GM19043 (cell line): ENCODE measurements at regions not wholly inside any gene's neighbourhood (a gene's known extent, or its start where the extent isn't known, plus 50 kb on each side); places are given as distances from the start of the nearest gene placed in this dataset.
"Not testable (repeated sequence)": the region's sequence is repeated elsewhere in the genome, so short reads cannot be mapped to it uniquely, and the experiment has no call there.

Source experiments
- ATAC-seq: cut with Tn5 transposase; IDR thresholded peaks from one replicate; pipeline ENCODE4 v1.9.1; 2021; ENCODE audit warnings: low read depth; ENCODE audit not compliant: unreplicated experiment

DNA sequence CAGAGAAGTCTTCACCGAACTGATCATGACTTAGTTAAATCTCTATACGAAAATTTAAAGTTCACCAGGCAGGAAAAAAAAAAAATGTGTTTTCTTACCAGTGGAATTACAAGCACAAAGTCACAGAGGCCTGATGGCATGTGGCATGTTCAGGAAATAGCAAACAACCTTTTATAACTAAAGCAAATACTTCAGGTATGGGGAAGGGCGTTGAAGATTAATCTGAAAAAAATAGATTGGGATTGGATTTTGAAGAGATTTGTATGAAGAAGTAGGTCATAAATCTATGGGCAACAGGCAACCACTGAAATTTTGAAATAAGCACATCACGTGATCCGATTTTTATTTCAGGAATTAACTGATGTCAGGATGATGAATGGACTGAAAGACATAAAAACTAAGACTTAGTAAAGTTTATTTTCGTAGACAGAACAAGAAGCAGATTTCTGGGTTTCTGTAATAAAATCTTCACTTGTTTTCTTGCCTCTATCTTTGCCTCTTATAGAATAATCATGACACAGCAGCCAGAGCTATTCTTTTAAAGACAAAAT, 295.9 kb upstream of the ADGRL4 start:
- no peak for ATAC-seq

DNA sequence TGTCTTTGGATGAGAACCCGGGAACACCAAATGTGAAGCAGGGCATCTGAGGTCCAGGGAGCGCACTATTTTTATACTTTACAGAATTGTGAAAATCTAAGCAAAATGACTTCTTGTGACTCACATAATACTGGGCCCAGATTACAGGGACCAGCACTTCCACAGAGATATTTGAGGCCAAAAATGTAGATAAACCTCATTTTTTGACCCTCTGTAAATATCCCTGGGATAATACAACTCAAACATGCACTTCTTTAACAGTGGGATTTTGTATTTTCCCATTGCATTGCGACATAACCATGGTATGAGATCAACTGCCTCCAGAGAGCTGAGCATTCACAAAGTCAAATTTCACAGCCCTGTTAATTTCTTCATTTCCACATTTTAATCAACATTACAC, 289.4 kb upstream of the ADGRL4 start:
- ATAC-seq: no peak

DNA sequence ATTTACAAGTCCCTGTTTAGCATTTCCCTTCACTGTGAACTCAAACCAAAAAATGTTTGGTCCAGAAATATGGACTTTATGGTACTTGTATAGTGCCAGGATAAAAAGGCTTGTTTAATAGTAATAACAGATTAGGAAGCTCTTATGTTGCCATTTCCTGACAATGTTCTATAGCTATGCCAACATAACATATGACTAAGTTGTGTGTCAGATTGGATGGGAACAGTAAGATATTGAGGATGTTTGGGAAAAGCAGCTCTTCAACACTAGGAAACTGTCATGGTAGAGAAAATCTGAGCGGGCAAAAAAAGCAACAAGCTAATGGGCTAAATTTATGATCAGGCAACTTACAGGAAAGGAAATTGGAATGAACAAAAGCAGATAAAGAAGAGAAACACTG, 287.1 kb upstream of the ADGRL4 start:
- ATAC-seq: no peak

DNA sequence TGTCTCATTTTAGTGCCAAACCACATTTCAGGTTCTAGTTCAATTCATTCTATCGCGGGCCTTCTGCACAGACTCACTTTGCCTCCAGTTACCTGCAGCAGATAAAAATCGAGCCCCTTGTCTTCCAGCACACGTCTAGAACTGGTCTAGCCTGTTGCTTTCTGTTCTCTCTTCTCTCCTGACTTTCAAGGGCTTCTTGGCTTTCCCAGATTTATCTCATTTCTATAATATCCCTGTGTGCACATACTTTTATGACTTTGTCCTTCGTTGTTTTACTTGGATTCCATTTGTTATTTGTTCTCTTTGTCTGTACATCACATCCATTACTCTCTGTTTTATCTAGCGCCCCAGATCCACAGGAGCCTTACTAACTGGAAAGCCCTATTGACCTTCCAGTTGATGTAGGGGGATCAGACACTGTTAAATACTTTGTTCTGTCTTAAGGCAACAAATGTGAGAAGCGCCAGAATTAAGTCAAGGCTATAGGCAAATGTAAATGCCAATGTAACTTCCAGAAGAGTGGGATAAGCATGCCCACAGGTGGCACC, 284.5 kb upstream of the ADGRL4 start:
- no peak for ATAC-seq

DNA sequence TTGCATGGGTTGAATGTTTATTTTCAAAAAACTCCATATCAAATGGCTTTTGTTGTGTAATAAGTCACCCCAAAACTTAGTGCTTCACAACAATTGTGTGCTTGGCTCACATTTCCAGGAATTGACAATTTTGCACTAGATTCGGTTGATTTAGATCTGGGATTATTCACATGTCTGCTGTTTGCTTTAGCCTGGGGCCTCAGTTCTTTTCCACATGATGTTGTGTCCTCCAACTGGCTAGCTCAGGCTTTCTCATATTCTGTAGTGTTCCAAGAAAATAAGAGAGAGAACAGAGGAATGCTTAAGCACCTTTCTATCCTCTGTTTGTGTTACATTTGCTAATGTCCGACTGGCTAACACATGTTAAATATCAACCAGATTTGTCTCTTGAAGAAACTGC, 281.5 kb upstream of the ADGRL4 start:
- ATAC-seq: no peak

DNA sequence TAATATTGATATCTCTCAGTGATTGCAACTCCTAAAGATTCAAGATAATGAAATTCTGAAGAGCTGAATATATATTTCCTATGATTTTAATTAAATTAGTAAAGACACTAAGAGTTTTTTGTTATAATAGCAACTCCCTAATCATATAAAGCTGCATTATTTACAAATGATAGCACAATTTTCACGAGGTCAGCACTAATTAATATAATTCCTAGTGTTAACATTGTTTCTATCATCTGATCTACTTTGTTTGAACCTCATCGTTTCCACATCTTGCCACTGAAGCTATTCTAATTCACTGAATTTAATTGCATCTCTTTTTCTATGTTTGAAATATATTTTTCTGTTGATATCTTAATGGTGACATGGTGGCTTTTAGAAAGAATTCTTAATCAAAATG, 279.1 kb upstream of the ADGRL4 start:
- no peak for ATAC-seq

DNA sequence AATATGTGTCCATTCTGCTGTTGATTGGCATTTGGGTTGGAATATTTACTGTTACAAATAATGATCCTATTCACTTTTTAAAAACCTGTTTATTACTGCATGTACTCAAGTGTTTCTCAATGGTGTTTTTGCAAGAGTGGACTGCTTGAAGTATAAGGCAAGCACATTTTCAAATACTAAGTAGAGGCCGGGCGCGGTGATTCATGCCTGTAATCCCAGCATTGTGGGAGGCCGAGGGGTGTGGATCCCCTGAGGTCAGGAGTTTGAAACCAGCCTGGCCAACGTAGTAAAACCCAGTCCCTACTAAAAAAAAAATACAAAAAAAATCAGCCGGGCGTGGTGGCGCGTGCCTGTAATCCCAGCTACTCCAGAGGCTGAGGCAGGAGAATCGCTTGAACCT, 276.9 kb upstream of the ADGRL4 start:
- no peak for ATAC-seq

DNA sequence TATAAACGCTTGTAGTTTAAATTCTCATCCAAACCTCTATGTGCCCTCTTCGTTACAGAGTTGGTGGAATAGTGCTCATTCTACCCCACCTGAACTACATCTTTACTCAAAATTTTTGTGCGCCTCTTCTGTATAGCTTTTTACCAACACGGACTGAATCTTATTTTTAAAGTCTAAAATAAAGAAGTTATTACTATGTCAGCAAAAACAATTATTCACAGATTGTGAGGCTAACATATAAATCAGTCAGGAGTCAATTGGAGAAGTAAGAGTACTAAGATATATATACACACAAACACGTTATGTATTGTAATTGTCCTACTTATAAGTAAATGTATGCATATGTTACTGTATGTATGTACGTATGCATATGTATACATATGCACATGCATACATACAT, 274.9 kb upstream of the ADGRL4 start:
- no peak for ATAC-seq

DNA sequence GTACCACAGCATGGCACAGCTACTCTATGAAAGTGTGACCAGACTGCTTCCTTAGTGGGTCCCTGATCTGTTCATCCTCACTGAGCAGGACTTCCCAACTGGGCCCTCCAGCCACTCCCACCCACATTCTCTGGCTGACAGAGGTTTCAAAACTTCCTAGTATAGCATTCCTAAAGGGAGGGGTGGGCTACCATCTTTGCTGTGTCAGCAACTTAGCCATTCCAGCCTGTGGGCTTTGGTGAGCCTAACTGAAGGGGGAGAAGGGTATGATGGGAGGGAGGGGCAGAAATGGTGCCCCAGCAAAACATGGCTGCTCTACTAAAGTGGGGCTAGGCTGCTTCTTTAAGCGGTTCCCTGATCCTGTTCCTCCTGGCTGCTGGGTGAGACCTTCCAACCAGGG, 265.2 kb upstream of the ADGRL4 start:
- ATAC-seq: no peak

DNA sequence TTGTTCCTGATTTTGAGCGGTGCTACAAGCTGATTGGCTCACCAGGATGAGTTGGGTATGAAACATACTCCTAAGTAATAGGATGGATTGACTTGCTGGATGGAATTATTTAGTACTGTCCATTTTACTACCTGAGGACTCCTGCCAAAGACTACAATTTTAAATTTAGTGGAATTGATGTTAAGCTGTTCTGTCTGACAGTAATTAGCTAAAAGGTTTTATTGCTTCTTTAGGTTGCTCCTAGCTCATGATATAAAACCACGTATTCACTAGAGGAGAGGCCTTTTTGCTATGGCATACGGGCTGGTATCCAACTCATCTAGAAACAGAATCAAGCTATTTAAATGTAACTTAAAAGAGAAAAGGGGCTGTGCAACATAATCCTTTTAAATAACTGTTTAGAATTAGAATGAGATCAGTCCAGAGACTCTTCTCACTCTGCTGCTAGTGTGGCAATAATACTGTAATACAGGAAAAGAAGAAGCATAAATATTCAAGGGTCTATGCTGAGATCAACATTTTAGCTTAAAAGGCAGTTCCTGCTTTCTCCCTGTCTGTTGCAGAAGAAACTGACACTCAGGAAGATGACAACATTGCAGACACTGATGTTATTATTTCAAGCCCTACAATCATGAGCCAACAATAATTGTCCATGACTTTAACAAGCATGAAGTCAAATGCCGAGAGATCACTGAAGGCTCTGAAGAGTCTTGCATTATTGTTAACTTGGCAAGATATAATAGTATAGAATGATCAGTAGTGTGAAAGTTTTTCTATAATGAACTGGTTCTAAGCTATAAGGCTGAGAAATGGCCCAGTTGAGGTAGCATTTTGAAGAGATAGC, 258.7 kb upstream of the ADGRL4 start:
- ATAC-seq: no peak

DNA sequence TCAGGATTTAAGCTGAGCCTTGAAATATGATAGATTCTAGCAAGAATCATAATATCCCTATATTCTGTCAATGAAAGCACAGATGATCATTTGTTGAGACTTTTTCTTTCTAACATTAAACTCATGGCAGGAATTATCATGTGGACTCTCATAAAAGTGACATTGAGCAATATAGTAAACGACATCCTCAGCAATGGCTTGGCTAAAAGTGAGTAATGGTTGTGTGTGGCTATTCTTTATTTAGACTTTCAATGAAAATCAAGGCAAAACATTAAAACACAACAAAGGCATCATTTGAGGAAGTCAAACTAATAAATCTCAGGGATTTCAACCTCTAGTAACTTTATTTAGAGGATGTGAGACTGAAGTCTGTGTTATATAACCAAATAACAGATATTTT, 257.8 kb upstream of the ADGRL4 start:
- ATAC-seq: no peak

DNA sequence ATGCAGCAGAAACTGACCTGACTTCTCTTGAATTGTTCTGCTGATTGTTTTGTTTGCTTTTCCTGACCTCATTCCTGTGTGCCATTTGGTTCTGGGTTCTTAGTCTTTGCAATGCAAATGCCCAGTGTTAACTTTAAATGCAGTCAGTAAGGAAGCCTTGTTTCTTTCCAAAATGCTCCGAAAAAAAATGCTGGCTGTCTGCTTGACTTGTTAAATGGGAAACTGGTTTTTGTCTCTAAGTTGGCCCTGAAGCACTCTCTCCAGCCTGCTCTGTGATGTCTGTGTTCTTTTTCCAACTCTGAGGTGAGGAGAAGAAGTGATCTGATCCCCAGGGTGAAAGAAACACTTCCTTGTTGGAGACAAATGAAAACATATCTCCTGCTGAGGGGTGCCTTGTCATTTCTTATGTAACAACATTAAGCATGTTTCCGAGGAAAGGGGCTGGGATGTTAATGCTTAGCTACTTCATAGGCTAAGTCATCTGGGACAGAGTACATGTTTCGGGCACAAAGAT, 256.3 kb upstream of the ADGRL4 start:
- no peak for ATAC-seq

DNA sequence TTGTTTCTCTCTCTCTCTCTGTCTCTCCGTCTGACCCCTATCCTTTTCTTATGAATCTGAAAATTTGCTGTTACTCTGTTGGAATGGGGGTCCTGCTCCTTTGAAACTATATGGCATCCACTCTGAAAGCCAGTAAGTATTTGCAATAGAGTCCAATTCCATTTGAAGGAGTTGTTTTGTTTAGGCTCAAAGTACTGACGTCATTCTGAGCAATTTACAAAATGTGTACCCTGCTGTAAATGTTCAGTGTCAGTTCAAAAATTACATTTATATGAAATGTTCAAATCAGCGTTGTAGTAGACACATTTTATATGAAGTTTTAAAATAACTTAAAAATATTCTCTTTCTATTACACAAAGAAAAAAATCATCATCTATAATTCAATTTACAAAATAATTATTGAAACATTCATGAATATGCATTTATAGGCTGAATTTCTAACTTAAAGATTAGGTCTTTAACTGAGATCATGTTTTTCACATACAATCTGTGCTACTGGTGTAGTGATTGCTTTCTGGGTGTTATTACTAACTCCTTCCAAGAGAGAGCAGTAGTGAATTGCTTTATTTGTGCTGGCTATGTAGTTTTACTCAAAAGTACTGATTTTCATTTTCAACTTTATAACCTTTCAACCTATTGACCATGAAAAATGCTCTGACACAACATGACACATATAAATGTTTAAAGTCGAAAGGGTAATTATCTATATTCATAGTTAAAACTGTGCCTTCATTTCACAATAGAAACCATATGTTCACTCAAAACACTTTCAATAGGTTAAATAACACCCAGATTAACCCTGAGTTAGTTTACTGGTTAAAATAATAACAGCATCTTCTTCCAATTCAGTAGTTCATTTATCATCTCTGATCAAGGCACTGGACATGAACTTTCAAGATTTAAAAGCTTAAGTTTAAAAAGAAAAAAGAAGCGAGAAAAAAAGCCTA, 253.1 kb upstream of the ADGRL4 start:
- no peak for ATAC-seq

DNA sequence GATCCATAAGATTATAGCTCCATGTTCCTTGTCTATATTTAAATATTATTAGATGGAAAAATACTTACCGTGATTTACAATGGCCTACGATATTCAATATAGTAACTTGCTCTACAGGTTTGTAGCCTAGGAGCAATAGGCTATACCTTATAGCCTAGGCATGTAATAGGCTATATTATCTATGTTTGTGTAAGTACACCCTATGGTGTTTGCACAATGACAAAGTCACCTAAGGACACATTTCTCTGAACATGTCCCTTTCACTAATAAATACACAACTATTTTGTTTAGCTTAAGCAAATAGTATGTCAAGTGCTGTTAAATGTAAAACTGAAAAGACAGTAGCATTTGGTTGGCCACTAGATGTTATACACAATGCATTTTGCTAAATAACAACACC, 248.9 kb upstream of the ADGRL4 start:
- ATAC-seq: no peak

DNA sequence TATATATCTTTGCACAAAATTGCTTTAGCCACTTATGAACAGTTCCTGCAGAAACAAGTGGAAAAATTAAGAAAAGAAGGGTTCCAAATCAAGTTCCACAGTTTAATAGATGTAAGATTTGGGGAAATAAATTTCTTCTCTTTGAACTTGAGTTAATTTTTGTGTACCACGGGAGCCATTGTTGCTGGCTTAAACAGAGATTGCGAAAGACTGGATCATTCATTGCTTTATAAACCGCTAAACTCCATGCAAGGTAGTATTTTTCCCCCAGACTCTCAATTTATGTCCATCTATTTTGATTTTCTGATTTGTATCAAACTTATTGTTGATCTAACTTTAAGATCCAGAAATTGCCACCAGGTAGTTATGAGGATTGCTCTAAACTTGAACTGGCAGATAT, 246.1 kb upstream of the ADGRL4 start:
- no peak for ATAC-seq

DNA sequence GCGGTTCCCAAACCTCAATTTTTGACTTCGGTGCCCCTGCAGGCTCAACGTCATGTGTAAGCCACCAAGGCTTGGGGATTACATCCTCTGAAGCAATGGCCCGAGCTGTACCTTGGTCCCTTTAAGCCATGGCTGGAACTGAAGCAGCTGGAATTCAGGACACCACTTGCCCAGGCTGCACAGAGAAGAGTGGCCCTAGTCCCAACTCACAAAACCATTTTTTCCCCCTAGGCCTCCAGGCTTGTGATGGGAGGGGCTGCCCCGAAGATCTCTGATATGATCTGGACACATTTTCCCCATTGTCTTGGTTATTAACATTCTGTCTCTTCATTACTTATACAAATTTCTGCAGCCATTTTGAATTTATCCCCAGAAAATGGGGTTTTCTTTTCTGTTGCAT, 233.3 kb upstream of the ADGRL4 start:
- ATAC-seq: no peak

DNA sequence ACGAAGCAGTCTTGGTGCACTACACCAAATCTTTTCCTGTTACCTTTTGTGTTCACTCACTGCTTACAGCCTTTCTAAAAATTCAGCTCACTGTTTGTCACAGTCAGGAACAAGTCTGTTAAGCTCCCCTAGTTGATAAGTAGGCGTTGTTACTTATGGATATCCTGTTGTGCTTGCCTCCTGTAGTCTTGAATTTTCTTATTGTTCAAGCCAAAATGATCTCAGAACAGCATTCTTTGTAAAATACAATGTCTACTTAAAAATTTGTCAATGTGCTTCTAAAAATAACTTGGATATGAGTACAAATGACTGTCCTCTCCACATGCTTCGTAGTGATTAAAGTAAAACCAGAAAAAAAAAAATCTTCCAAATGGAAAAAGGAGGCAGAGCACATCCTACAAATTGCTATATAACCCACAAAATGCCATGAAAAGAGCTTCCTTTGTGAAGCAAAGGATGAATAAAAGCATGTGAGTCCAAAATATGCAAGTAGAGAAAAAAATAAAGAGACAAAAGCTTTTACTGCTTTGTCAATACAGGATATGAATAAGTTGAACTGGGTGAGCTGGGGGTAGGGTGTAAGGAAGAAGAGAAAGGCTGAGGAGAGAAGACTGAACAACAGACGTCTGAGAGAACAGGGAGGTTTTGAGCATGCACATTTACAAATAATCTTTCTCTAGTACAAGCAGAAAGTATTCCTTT, 228.9 kb upstream of the ADGRL4 start:
- no peak for ATAC-seq

DNA sequence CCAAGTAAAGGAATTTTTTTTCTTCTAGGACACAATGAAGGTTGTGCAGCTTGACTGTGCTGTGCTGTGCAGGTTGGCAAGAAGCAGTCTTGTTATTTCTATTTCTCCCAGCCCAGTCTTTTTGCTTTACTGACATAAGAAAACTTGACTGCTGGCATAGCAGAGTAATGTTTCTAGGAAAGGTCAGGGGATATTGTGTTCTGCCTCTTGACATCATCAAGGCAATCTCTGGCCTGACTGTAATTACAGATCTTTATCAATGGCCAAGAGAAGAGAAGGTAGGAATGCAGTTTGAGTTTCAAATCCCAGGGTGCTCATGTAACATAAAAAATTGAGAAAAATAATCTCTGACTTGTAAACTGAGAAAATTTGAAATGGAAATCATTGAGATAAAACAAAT, 226.3 kb upstream of the ADGRL4 start:
- no peak for ATAC-seq

DNA sequence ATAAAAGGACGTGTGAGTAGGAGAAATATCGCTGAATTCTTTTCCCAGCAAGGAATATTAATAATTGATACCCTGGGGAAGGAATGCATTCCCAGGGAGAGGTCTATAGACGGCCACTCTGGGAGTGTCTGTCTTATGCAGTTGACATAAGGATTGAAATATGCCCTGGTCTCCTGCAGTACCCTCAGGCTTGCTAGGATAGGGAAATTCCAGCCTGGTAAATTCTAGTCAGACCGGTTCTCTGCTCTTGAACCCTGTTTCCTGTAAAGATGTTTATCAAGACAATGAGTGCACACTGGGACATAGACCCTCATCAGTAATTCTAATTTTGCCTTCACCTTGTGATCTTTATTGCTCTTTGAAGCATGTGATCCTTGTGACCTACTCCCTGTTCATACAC, 224.2 kb upstream of the ADGRL4 start:
- ATAC-seq: not testable (repeated sequence)

DNA sequence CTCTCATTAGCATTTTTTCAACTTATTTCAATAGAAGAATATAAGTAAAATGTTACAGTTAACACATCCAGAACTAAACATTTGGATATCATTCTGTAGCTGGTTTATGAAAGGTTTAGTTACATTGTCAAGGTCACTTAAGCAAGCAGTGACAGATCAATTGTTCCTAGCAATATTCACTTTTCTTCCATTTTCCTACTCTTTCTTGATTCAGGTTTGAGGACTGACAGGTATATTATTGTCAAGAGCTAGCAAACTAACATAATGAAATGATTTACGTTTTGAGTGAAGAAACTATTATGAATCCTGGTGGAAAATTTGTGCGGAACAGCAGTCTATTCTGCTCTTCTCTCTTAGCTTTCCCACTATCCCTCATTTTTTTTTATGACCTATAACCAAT, 220.4 kb upstream of the ADGRL4 start:
- no peak for ATAC-seq
